ENCODE measurements at regions not wholly inside any gene's neighbourhood (a gene's known extent, or its start where the extent isn't known, plus 50 kb on each side); places are given as distances from the start of the nearest gene placed in this dataset.

DNA sequence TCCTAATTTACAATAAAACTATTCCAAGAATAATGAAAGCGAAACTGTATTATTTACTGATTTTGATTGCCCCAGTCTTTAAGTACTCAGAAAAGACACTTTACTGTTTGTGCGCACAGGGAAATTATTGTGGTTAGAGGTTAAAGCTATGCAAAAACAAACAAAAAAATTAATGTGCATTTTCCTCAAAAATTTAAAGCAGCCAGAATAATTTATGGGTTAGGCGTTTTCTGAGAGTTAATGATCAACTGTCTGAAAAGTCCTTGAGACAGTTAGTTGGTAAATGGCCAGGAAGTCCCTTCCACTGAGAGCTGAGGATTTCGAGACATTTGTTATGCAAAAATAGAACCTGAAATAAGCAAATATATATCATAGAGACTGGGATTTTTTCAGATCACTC is 143.3 kb downstream of the IRS1 start:
- H3K4me3 ChIP-seq (replicated peaks; ENCODE audit: low read depth, low read length), result no peak overlapping the region
- DNase-seq (ENCODE audit: extremely low read depth, low read depth), result no peak
- TF ChIP-seq, protein P1, sequence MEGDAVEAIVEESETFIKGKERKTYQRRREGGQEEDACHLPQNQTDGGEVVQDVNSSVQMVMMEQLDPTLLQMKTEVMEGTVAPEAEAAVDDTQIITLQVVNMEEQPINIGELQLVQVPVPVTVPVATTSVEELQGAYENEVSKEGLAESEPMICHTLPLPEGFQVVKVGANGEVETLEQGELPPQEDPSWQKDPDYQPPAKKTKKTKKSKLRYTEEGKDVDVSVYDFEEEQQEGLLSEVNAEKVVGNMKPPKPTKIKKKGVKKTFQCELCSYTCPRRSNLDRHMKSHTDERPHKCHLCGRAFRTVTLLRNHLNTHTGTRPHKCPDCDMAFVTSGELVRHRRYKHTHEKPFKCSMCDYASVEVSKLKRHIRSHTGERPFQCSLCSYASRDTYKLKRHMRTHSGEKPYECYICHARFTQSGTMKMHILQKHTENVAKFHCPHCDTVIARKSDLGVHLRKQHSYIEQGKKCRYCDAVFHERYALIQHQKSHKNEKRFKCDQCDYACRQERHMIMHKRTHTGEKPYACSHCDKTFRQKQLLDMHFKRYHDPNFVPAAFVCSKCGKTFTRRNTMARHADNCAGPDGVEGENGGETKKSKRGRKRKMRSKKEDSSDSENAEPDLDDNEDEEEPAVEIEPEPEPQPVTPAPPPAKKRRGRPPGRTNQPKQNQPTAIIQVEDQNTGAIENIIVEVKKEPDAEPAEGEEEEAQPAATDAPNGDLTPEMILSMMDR (IDR thresholded peaks at IDR 0.05; ENCODE audit: low read depth, low read length, missing control alignments), result no peak

DNA sequence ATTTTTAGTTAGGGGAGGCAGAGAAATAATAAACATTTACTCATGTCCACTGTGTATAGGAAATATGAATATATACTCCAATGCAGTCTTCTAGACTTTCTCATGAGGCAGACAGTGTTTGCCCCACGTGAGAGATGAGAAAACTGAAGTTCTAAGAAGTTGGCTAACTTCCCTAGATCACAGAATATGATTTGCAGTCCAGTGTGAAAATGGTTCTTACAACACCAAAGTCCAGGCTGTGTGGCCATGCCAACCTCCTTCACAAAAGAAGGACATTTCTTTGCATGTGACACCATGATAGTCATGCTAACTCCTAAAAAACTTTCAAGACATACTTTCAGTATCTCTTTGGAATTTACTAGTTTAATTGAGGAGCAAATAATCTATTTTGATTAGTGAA is 143.7 kb downstream of the IRS1 start:
- no peak overlapping the region for H3K4me3 ChIP-seq (replicated peaks; ENCODE audit: low read depth, low read length)

DNA sequence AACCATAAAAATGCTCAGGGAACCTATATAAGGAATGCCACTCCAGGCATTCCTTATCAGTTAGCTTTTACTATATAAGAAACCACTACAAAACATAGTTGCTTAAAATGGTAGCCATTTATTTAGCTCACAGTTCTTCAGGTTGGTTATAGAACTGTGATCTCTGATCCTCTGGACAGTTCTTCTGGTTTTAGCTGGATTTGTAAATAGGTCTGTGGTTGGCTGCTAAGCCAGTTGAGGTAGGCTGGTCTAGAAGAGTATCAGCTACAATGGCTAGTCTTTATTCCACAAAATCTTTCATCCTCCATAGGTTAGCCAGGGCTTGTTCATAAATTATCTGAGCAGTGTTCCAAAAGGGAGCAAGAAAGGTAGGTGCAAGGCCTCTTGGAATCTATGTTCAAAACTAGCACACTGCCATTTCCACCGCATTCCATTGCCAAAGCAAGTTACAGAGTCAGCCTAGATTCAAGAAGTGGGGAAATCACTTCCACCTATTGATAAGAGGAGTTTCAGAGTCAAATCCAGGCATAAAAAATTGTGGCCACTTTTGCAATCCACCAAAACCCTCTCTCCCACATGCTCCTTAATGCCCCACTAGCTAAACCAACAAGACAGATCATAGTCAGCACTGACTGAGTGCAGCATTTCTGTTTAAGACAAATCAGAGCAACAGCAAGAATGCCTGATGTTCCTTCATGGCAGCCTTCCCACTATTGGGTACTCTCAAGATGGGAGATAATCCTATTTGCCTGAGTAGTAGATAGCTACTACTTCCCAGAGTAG is 146.4 kb downstream of the IRS1 start:
- no peak for DNase-seq (ENCODE audit: extremely low read depth, low read depth)
- no peak overlapping the region for H3K4me3 ChIP-seq (replicated peaks; ENCODE audit: low read depth, low read length)
- TF ChIP-seq, protein P1 (IDR thresholded peaks at IDR 0.05; ENCODE audit: low read depth, low read length, missing control alignments), result no peak

More for the DNA sequence above, 143.7 kb downstream of the IRS1 start:
- DNase-seq (ENCODE audit: extremely low read depth, low read depth), result no peak
- TF ChIP-seq, protein P1 (IDR thresholded peaks at IDR 0.05; ENCODE audit: low read depth, low read length, missing control alignments), result no peak

DNA sequence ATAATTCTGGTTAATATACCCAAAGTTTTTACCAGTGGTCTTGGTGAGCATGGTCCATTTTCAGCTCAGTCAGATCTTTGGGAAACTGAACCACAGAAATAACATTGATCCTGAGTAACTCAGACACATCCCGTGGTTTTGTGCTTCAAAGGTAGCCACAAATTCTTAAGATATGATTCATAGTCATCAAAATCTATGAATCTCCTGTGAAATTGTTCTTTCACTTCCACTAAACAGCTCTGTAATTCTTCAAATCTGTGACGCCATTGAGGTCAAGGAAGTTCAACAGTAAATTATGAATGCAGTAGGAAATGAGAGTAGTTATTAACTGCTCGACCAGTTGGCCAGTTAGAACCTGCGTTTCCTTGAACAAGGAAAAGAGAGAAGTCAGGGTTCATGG is 147.3 kb downstream of the IRS1 start:
- TF ChIP-seq, protein P1 (IDR thresholded peaks at IDR 0.05; ENCODE audit: low read depth, low read length, missing control alignments), result no peak
- peak; percentile 64 for DNase-seq (ENCODE audit: extremely low read depth, low read depth)
- no peak overlapping the region for H3K4me3 ChIP-seq (replicated peaks; ENCODE audit: low read depth, low read length)

DNA sequence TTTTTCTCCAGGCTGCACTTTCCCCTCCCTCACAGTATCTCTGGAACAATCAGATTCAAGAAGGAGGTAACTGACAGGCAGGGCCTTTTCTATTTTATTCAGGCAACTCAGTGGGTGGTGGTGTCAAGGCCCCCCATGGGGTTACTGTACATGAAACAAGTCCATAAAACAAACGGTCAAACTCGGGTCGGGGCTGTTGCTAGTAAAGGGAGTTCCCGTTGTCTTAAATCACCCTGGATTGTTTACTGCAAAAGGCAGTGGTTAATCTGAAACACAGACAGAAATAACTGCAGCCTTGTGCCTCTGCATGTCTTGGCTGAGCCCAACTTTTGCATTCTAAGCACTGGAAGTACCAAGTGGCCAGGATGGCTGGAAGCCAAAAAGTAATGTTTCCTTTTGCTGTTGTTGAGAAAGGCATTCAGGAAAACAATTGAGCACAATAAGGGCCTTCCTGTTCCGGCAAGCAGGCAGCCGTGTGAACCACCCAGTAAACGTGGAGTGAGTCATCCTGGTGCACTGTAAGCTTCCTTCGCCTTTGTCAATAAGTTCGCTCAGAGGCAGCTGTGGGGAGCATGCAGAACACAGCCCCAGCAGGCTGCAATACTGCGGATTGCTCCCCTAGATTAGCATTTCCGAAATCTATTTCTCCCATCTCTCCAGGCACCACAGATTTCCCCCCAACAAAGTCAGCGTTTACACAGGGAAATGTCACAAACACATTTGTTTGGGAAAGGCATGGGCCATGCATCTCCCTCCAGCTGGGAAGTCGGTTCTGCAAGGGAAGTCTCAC is 149.6 kb downstream of the IRS1 start:
- peak; percentile 98 for DNase-seq (ENCODE audit: extremely low read depth, low read depth)
- no peak overlapping the region for H3K4me3 ChIP-seq (replicated peaks; ENCODE audit: low read depth, low read length)
- TF ChIP-seq, protein P1 (IDR thresholded peaks at IDR 0.05; ENCODE audit: low read depth, low read length, missing control alignments), result no peak

DNA sequence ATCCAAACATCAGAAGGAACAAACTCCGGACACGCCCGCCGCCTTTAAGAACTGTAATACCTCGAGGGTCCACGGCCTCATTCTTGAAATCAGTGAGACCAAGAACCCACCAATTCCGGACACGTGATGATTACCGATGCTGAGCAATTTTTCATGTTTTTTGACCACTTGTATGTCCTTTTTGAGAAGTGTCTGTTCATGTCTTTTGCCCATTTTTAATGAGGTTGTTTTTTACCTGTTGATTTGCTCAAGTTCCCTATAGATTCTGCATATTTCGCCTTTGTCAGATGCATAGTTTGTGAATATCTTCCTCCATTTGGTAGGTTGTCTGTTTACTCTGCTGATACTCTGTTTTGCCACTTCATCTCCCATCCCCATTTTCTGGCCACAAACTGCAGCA is 150.4 kb downstream of the IRS1 start:
- TF ChIP-seq, protein P1 (IDR thresholded peaks at IDR 0.05; ENCODE audit: low read depth, low read length, missing control alignments), result no peak
- no peak overlapping the region for H3K4me3 ChIP-seq (replicated peaks; ENCODE audit: low read depth, low read length)
- no peak for DNase-seq (ENCODE audit: extremely low read depth, low read depth)

All from HFF-Myc (cell line).